ENCODE measurements at regions not wholly inside any gene's neighbourhood (a gene's known extent, or its start where the extent isn't known, plus 50 kb on each side); places are given as distances from the start of the nearest gene placed in this dataset.
A peak's percentile ranks its signal among the peaks of the same experiment; 100 is the strongest.

DNA sequence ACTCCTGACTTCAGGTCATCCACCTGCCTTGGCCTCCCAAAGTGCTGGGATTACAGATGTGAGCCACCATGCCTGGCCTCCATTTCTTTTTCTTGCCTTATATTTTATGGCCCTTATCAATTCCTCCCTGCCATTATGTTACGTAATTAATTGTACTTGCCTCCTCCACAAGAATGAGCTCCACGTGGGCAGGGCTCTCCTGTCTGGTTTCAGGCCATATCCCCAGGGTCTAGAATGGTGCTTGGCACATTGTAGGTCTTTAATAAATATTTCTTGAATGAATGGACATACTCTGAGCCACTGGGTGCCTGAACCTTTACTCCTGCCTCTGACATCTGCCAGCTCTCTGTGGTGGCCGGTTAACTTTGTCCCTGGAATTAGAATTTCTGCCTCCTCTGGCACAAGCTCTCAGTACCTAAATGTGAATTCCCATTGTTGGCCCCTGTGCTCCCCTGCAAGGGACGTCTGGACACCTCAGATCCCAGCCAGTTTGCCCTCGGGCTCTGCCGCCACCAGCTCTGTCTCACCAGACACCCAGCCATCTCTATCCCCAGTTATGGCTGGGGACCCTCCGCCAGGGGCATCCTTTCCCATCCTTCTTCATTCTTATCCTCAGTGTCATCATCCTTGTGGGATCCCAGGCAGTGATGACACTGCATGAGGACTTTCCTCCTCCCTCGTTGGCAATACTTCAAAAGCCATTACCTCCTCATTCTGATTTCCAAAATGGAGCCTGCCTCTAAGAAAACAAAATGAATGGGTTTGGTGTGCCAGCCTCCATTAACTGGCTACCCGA is 165.6 kb upstream of the SMAD3 start:
- TF ChIP-seq, protein P1, sequence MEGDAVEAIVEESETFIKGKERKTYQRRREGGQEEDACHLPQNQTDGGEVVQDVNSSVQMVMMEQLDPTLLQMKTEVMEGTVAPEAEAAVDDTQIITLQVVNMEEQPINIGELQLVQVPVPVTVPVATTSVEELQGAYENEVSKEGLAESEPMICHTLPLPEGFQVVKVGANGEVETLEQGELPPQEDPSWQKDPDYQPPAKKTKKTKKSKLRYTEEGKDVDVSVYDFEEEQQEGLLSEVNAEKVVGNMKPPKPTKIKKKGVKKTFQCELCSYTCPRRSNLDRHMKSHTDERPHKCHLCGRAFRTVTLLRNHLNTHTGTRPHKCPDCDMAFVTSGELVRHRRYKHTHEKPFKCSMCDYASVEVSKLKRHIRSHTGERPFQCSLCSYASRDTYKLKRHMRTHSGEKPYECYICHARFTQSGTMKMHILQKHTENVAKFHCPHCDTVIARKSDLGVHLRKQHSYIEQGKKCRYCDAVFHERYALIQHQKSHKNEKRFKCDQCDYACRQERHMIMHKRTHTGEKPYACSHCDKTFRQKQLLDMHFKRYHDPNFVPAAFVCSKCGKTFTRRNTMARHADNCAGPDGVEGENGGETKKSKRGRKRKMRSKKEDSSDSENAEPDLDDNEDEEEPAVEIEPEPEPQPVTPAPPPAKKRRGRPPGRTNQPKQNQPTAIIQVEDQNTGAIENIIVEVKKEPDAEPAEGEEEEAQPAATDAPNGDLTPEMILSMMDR (IDR thresholded peaks at IDR 0.05; ENCODE audit: low read depth, low read length): peak; percentile 22; the same call in 1 of the 2 replicates

DNA sequence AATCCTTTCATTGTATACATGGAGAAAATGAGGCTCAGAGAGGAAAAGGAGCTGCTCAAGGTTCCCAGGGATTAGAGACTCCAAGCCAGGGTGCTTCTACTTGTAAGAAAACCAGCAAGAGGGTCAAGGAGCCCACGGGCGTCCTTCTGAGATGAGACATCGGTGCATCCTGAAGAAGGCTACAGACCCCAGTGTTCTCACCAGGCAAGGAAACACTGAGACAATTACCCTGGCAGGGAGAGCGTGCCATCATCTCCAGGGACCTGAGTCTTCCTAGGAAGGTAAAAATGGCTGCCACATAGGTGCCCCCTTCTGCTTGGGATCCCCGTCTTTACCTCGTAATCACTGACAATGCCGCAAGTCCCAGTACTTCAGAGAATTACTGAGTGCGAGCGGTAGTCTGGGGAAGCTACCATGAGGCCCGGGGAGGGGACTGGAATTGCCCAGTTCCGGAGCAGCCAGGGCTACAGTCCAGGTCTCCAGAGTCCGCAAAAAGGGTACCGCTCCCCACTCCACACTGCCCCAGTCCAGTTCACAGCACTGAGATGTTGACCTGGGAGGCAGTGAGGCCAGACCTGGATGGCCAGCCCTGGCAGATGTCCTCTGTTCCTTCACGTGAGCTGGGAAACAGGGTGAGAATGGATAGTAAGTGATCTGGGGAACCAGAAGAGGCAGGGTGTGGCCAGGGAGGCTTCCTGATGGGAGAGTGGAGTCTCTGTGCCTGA is 164.7 kb upstream of the SMAD3 start:
- H3K9me3 ChIP-seq: 0 out of 2 replicates have a peak, but pooled peaks cover 3% of the 10 kb centered on the region
- no peaks in the 10 kb centered on the region for H3K36me3 ChIP-seq
- H3K4me3 ChIP-seq (ENCODE audit: low read depth, low read length): no peak overlapping the region
- no peaks in the 10 kb centered on the region for H3K27me3 ChIP-seq
- TF ChIP-seq, protein P1 (IDR thresholded peaks at IDR 0.05; ENCODE audit: low read depth, low read length): no peak
- H3K4me1 ChIP-seq: peaks cover 2% of the 10 kb centered on the region; the same call in 1 of the 2 replicates
- no peak for DNase-seq

More for the DNA sequence above, 165.6 kb upstream of the SMAD3 start:
- Histone ChIP-seq H3K4me3 (ENCODE audit: low read depth, low read length) (no peak overlapping the region), H3K27me3 (no peaks in the 10 kb centered on the region), H3K4me1 (peaks cover 2% of the 10 kb centered on the region; the same call in 1 of the 2 replicates), H3K9me3 (0 out of 2 replicates have a peak, but pooled peaks cover 3% of the 10 kb centered on the region), H3K36me3 (no peaks in the 10 kb centered on the region)
- DNase-seq: peak; percentile 66

DNA sequence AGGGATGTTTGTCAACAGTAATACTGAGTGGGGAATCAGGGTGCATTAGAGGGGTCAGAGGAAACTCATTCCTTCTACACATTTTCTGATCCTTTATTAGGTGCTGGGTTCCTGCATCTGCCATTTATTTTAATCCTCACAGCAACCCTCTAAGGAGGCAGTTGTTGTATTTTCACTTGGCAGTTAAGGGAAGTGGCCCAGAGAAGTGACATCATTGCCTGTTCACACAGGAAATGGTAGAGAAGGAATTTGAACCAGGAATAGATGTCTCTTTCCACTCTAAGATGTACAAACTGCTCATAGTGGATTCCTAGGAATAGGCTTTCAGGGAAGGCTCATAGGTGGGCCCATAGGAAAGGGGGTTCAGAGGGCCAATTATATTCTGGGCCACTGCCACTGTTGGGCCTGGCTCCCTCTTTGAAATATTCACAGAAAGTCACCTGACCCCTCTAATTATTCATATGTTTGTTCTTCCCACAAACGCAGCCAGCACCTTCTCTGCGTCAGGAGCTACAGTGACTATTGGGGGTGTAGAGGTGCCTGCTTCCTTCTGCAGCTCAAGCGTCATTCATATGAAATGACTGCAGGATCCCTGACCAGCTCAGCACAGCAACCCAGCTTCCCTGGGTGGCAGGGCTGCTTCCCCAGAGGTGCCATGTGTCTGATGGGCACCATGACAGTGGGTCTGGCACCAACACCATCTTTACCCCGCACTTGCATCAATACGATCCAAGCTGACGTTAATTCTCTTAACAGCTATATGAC is 163.9 kb upstream of the SMAD3 start:
- Histone ChIP-seq H3K36me3 (no peaks in the 10 kb centered on the region), H3K4me3 (ENCODE audit: low read depth, low read length) (no peak overlapping the region), H3K27me3 (no peaks in the 10 kb centered on the region), H3K9me3 (0 out of 2 replicates have a peak, but pooled peaks cover 3% of the 10 kb centered on the region), H3K4me1 (peaks cover 2% of the 10 kb centered on the region; the same call in 1 of the 2 replicates)
- DNase-seq: no peak
- TF ChIP-seq, protein P1 (IDR thresholded peaks at IDR 0.05; ENCODE audit: low read depth, low read length): no peak

DNA sequence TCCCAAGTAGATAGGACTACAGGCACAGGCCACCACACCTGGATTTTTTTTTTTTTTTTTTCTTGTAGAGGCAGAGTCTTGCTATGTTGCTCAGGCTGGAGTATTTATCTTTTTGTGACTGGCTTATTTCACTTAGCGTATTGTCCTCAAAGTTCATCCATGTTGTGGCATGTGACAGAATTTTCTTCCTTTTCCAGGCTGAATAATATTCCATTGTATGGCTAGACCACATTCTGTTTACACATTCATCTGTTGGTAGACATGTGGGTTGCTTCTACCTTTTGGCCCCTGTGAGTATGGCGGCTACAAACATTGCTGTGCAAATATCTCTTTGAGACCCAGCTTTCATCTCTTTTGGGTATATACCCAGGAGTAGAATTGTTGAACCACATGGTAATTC is 160.2 kb upstream of the SMAD3 start:
- no peak for DNase-seq
- no peaks in the 10 kb centered on the region for H3K27me3 ChIP-seq
- no peak overlapping the region for H3K4me3 ChIP-seq (ENCODE audit: low read depth, low read length)
- H3K4me1 ChIP-seq: peaks cover 2% of the 10 kb centered on the region; the same call in 1 of the 2 replicates
- 0 out of 2 replicates have a peak, but pooled peaks cover 3% of the 10 kb centered on the region for H3K9me3 ChIP-seq
- TF ChIP-seq, protein P1 (IDR thresholded peaks at IDR 0.05; ENCODE audit: low read depth, low read length): no peak
- H3K36me3 ChIP-seq: no peaks in the 10 kb centered on the region

DNA sequence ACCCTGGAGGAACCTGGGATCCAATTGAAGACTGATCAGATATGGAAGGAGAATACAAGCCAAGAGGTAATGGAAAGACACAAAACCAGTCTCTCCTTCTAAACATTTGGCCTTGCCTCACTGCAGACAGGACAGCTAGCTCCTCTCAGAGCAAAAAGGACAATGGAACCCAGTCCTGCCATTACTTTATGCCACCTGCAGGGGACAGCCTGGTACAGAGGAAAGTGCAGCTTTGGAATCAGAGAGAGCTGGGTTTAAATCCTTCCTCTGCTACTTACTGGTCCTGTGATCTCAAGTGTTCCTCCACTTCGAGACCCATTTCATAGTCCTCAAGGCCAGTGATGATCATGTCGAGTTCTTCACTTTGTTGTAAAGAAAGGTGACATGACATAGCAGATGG is 159.4 kb upstream of the SMAD3 start:
- H3K9me3 ChIP-seq: 0 out of 2 replicates have a peak, but pooled peaks cover 3% of the 10 kb centered on the region
- TF ChIP-seq, protein P1 (IDR thresholded peaks at IDR 0.05; ENCODE audit: low read depth, low read length): peak; percentile 30; the same call in 1 of the 2 replicates
- DNase-seq: no peak
- peaks cover 2% of the 10 kb centered on the region; the same call in 1 of the 2 replicates for H3K4me1 ChIP-seq
- no peaks in the 10 kb centered on the region for H3K27me3 ChIP-seq
- no peaks in the 10 kb centered on the region for H3K36me3 ChIP-seq
- H3K4me3 ChIP-seq (ENCODE audit: low read depth, low read length): no peak overlapping the region

All from BE2C (cell line).